ENCODE measurements at regions not wholly inside any gene's neighbourhood (a gene's known extent, or its start where the extent isn't known, plus 50 kb on each side); places are given as distances from the start of the nearest gene placed in this dataset.

DNA sequence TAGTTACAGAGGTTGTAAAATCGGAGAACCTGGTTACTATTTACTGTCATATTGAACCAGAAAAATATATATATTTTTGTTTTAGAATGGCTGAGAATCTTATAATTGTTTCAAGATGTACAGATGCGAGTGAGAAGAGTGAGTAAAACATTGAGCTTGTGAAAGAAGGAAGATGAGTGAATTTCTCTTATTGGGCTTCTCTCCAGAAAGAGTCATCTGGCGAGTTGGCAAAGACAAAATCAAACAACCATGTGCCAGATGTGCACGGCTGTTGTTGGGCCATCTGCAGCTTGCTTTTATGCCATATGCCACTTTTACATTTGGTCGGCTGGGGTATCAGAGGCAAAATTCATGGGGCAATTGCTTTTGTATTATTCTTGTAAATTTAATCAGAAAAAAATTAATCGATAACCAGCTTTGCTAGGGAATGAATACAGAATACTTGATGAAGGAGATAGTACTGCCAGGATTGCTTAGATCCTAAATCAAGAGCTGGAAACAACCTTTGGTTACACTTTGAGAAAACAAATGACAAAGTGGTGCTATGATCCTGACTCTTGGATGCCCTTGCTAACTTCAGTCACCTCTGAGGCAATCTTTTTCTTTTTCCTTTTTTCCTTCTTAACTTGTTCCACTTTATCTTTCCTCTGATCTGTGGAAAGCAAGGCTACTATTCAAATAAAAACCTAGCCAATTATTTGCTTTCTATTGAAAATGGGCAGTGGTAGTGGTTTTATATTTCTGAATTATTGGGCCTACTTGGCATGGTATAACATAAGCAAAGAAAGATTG, 97.1 kb upstream of the GRIK2 start:
- DNase-seq (ENCODE audit: low spot score): no peak
- BruUV-seq (replicated peaks): no TSS peak
- Histone ChIP-seq H3K9me2 (ENCODE audit: insufficient read depth, low read length) (no peaks in the 10 kb centered on the region), H3K27ac (ENCODE audit: low read depth, low read length, poor library complexity, severe bottlenecking) (no peak overlapping the region), H3K4me1 (ENCODE audit: insufficient read depth, low read length, poor library complexity, severe bottlenecking) (no peaks in the 10 kb centered on the region), H4K20me1 (ENCODE audit: insufficient read depth, low read length) (no peaks in the 10 kb centered on the region), H2AFZ (ENCODE audit: low read length) (no peak overlapping the region), H3K4me3 (ENCODE audit: low read depth, low read length, poor library complexity, severe bottlenecking) (no peak overlapping the region), H3K4me2 (ENCODE audit: low read length) (no peak overlapping the region), H3K36me3 (ENCODE audit: insufficient read depth, low read length) (no peaks in the 10 kb centered on the region), H3K9me3 (ENCODE audit: low read length) (no peaks in the 10 kb centered on the region), H3K79me2 (ENCODE audit: insufficient read depth, low read depth, low read length) (no peaks in the 10 kb centered on the region)
- POLR2A ChIA-PET: interaction anchor here (0.5 kb wide), 1 partner anchor 90 kb away, joined by 5 read pairs; no protein-coding TSS in a partner anchor
- TF ChIP-seq EZH2phosphoT487 (IDR thresholded peaks at IDR 0.05; ENCODE audit: borderline replicate concordance, low read depth, low read length): no peak
- TF ChIP-seq, protein P1, sequence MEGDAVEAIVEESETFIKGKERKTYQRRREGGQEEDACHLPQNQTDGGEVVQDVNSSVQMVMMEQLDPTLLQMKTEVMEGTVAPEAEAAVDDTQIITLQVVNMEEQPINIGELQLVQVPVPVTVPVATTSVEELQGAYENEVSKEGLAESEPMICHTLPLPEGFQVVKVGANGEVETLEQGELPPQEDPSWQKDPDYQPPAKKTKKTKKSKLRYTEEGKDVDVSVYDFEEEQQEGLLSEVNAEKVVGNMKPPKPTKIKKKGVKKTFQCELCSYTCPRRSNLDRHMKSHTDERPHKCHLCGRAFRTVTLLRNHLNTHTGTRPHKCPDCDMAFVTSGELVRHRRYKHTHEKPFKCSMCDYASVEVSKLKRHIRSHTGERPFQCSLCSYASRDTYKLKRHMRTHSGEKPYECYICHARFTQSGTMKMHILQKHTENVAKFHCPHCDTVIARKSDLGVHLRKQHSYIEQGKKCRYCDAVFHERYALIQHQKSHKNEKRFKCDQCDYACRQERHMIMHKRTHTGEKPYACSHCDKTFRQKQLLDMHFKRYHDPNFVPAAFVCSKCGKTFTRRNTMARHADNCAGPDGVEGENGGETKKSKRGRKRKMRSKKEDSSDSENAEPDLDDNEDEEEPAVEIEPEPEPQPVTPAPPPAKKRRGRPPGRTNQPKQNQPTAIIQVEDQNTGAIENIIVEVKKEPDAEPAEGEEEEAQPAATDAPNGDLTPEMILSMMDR (conservative IDR thresholded peaks at IDR 0.05; ENCODE audit: low read length): no peak
- CTCF ChIA-PET (ENCODE audit: unreplicated experiment): no interaction called here
- intact Hi-C loops (cut with micrococcal nuclease; ENCODE audit: unreplicated experiment): no loop called here

DNA sequence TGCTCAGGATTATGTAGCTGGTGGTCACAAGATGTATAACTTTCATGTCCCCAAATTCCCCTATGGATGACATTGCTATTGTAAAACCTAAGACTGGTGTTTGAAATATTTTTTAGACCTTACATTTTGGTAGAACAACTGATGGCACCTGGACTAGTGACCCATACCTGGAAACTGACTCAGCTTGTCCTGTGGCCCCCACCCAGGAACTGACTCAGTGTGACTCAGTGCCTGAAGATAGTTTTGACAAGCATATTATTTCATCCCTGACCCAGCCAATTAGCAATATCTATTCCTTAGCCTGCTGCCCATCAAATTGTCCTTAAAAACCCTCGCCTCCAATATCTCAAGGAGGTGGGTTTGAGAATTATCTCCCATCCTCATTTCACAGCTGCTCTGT, 90.9 kb upstream of the GRIK2 start:
- TF ChIP-seq, protein P1 (conservative IDR thresholded peaks at IDR 0.05; ENCODE audit: low read length): no peak
- no peak for TF ChIP-seq EZH2phosphoT487 (IDR thresholded peaks at IDR 0.05; ENCODE audit: borderline replicate concordance, low read depth, low read length)
- Histone ChIP-seq H3K9me3 (ENCODE audit: low read length) (no peaks in the 10 kb centered on the region), H3K4me1 (ENCODE audit: insufficient read depth, low read length, poor library complexity, severe bottlenecking) (no peaks in the 10 kb centered on the region), H4K20me1 (ENCODE audit: insufficient read depth, low read length) (no peaks in the 10 kb centered on the region), H3K79me2 (ENCODE audit: insufficient read depth, low read depth, low read length) (no peaks in the 10 kb centered on the region), H3K36me3 (ENCODE audit: insufficient read depth, low read length) (no peaks in the 10 kb centered on the region), H3K4me2 (ENCODE audit: low read length) (no peak overlapping the region), H3K9me2 (ENCODE audit: insufficient read depth, low read length) (no peaks in the 10 kb centered on the region), H3K27ac (ENCODE audit: low read depth, low read length, poor library complexity, severe bottlenecking) (no peak overlapping the region), H2AFZ (ENCODE audit: low read length) (no peak overlapping the region), H3K4me3 (ENCODE audit: low read depth, low read length, poor library complexity, severe bottlenecking) (no peak overlapping the region)
- ChIA-PET POLR2A (no interaction called here), CTCF (ENCODE audit: unreplicated experiment) (no interaction called here)
- BruUV-seq (replicated peaks): no TSS peak
- no peak for DNase-seq (ENCODE audit: low spot score)
- intact Hi-C loops (cut with micrococcal nuclease; ENCODE audit: unreplicated experiment): no loop called here

DNA sequence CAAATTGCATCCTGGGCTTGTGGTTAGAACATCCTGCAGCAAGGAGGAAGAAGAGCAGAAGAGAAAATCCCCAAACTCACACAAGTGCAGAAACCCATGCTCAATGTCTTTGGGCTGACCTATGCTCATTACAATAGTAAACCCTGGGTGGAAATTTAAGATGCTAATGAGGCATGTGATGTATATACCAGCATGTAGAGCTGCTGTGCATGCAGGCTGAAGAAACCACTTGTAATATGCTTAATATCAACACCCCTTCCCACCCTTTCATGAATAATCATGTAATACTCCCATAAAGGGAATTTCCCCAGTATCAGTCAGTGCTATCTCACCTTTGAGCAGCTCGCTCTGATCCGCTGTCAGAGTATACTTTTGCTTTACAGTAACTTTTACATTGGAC, 90.0 kb upstream of the GRIK2 start:
- TF ChIP-seq EZH2phosphoT487 (IDR thresholded peaks at IDR 0.05; ENCODE audit: borderline replicate concordance, low read depth, low read length): no peak
- TF ChIP-seq, protein P1 (conservative IDR thresholded peaks at IDR 0.05; ENCODE audit: low read length): no peak
- POLR2A ChIA-PET: no interaction called here
- intact Hi-C loops (cut with micrococcal nuclease; ENCODE audit: unreplicated experiment): no loop called here
- CTCF ChIA-PET (ENCODE audit: unreplicated experiment): no interaction called here
- Histone ChIP-seq H3K79me2 (ENCODE audit: insufficient read depth, low read depth, low read length) (no peaks in the 10 kb centered on the region), H3K9me2 (ENCODE audit: insufficient read depth, low read length) (no peaks in the 10 kb centered on the region), H3K36me3 (ENCODE audit: insufficient read depth, low read length) (no peaks in the 10 kb centered on the region), H3K4me1 (ENCODE audit: insufficient read depth, low read length, poor library complexity, severe bottlenecking) (no peaks in the 10 kb centered on the region), H3K9me3 (ENCODE audit: low read length) (no peaks in the 10 kb centered on the region), H3K4me3 (ENCODE audit: low read depth, low read length, poor library complexity, severe bottlenecking) (no peak overlapping the region), H2AFZ (ENCODE audit: low read length) (no peak overlapping the region), H3K4me2 (ENCODE audit: low read length) (no peak overlapping the region), H4K20me1 (ENCODE audit: insufficient read depth, low read length) (no peaks in the 10 kb centered on the region), H3K27ac (ENCODE audit: low read depth, low read length, poor library complexity, severe bottlenecking) (no peak overlapping the region)
- BruUV-seq (replicated peaks): no TSS peak
- DNase-seq (ENCODE audit: low spot score): no peak

Measured in OCI-LY7 (cell line).